Activated T-helper 1 cell treated with anti-CD3 and anti-CD28 coated beads, Interleukin-12 subunit alpha, Interleukin-12 subunit beta, Interleukin-2, Interleukin-4 antibody, amounts not matched to agents 30 ng/mL and 10 ng/mL and 1 ng/mL, durations not matched to agents 14 hours and 24 hours and 36 hours (primary cell): ENCODE measurements at regions not wholly inside any gene's neighbourhood (a gene's known extent, or its start where the extent isn't known, plus 50 kb on each side); places are given as distances from the start of the nearest gene placed in this dataset.

Source experiments
- DNase-seq: peaks from one replicate; pipeline ENCODE4 v3.0.0; 2021; ENCODE audit warnings: low spot score
- H3K27ac Mint-ChIP-seq: one replicate; pipeline ENCODE4 v1.8.0; 2021; ENCODE audit warnings: mild to moderate bottlenecking, mixed read lengths
- H3K27me3 Mint-ChIP-seq: one replicate; pipeline ENCODE4 v1.8.0; 2022; ENCODE audit warnings: mild to moderate bottlenecking, moderate library complexity, mixed read lengths; ENCODE audit not compliant: insufficient read depth
- H3K36me3 Mint-ChIP-seq: one replicate; pipeline ENCODE4 v1.8.0; 2021; ENCODE audit warnings: low read depth, mixed read lengths
- H3K4me1 Mint-ChIP-seq: one replicate; pipeline ENCODE4 v1.8.0; 2021; ENCODE audit warnings: low read depth, mixed read lengths
- H3K4me3 Mint-ChIP-seq: one replicate; pipeline ENCODE4 v1.8.0; 2021; ENCODE audit warnings: mild to moderate bottlenecking, moderate library complexity, mixed read lengths
- H3K9me3 Mint-ChIP-seq: one replicate; pipeline ENCODE4 v1.8.0; 2021; ENCODE audit warnings: mixed read lengths
- intact Hi-C: fragments of 100-400 bp; cut with micrococcal nuclease; formaldehyde crosslinking; loops from one replicate; pipeline ENCODE4 v1.15.1; 2024

DNA sequence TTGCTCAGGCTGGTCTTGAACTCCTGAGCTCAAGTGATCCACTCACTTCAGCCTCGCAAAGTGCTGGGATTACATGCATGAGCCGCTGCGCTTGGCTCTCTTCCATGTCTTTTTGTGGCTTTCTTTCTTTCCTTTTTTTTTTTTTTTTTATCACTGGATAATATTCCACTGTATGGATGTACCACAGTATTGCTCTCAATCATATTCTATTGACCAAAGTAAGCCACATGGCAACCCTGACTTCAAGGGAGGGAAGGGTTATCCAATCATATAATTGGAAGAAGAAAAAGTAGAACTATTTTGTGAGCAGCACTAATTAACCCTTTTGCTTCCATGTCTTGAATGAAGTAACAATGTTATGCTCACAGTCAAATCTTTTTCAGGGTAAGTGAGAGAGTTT lies 307.0 kb upstream of the RASGRP1 start:
- Mint-ChIP-seq H3K4me3 (no peak overlapping the region), H3K27me3 (peaks cover 1% of the 10 kb centered on the region), H3K27ac (no peak overlapping the region), H3K9me3 (no peaks in the 10 kb centered on the region), H3K4me1 (no peaks in the 10 kb centered on the region), H3K36me3 (no peaks in the 10 kb centered on the region)
- intact Hi-C loops: no loop called here
- DNase-seq: no peak

DNA sequence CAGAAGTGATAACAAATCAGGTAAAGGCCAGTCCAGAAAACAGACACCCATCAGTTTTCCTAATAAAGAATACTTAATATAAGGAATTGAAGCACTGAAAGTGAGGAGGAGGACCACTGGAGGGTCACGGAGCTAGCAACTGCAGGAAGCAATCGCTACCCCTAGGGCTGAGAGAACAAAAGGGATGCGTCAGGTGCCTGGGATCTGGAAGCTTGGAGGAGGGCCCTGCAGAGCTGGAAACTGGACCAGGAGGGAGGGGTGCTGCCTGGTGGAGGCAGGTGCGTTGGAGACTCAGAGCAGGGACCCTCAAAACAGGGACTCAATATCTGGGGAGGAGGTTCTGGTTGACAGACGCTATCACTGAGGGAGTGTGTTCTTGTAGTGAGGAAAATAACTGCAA lies 308.1 kb upstream of the RASGRP1 start:
- no peaks in the 10 kb centered on the region for H3K36me3 Mint-ChIP-seq
- intact Hi-C loops: no loop called here
- DNase-seq: no peak
- H3K9me3 Mint-ChIP-seq: no peaks in the 10 kb centered on the region
- H3K27ac Mint-ChIP-seq: no peak overlapping the region
- peaks cover 3% of the 10 kb centered on the region for H3K27me3 Mint-ChIP-seq
- H3K4me1 Mint-ChIP-seq: no peaks in the 10 kb centered on the region
- H3K4me3 Mint-ChIP-seq: no peak overlapping the region

DNA sequence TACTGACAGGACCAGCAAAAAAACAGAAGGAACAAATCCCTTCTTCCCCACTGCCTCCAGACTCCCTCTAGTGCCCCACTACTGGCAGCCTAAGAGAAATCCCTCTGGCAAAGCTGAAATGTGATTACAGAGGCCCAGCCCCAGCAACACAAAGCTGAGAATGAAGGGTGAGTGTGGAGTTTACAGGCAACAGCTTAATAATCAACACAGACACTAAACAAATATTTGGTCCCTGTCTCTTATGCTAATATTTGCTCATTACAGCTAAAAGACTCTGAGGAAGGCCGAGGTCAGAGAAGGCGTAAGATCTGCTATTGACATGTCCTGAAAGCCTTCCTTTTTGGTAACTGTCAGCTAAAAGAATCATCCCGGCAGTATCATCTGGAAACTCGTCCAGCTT lies 308.5 kb upstream of the RASGRP1 start:
- no peak for DNase-seq
- Mint-ChIP-seq H3K9me3 (no peaks in the 10 kb centered on the region), H3K4me1 (no peaks in the 10 kb centered on the region), H3K36me3 (no peaks in the 10 kb centered on the region), H3K27ac (no peak overlapping the region), H3K27me3 (peaks cover 3% of the 10 kb centered on the region), H3K4me3 (no peak overlapping the region)
- intact Hi-C loops: no loop called here

DNA sequence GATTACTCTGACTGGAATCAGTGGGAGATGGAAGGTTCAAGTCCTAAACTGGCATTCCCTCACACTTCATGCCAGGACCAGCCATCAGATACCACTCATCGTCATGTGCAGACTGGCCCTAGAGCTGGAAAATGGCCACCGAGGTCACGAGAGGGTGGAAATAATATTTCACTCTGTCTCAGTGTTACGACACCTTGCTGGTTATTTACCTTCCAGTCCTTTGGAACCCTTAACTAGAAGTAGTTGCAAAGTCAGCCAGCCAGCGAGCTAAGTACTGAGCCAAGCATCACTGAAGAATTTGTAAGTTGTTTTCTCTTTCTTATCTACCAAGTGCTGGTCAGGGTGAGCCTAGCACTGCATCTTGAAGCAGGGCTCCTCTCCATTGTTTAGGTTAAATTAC lies 309.9 kb upstream of the RASGRP1 start:
- Mint-ChIP-seq H3K4me1 (no peaks in the 10 kb centered on the region), H3K4me3 (no peak overlapping the region), H3K27me3 (peaks cover 3% of the 10 kb centered on the region), H3K9me3 (no peaks in the 10 kb centered on the region), H3K36me3 (no peaks in the 10 kb centered on the region), H3K27ac (no peak overlapping the region)
- intact Hi-C loops: no loop called here
- no peak for DNase-seq

DNA sequence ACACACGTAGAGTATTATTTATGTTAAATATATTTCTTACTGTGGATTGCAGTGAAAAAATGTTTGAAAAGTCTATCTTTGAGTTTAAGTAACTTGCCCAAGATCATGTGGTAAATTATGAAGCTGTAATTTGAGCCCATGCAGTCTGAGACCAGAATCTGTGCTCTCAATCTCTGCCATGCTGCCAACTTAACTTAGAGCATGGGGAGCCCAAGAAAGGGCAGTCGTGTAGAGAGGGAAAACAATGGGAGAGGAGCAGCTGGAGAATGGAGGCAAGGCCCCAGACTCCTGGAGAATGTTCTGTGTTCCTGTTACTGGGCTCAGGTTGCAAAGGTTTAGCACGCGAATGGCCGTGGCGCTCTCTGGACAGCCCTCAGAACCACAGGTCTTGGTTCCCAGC lies 311.6 kb upstream of the RASGRP1 start:
- Mint-ChIP-seq H3K36me3 (no peaks in the 10 kb centered on the region), H3K27me3 (peaks cover 3% of the 10 kb centered on the region), H3K9me3 (no peaks in the 10 kb centered on the region), H3K4me1 (no peaks in the 10 kb centered on the region), H3K27ac (no peak overlapping the region), H3K4me3 (no peak overlapping the region)
- no peak for DNase-seq
- intact Hi-C loops: no loop called here

DNA sequence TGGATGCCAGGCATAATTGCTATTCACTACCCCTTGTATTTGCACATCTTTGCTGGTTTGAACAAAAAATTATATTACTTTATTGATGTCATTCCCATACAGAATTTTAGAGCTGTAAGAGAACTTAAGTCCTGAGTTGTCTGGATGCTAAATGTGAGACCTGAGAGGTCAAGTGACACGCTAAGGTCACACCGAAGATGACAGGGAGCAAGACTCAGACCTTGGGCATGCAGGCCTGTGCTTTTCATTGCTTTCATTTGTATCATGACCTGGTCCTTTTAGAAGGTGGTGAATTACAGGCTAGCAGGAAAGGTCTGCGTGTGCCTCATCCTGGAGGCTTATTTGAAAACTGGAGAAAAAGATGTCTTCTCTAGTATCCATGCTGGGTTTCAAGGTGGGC lies 312.0 kb upstream of the RASGRP1 start:
- intact Hi-C loops: no loop called here
- no peaks in the 10 kb centered on the region for H3K4me1 Mint-ChIP-seq
- H3K27ac Mint-ChIP-seq: no peak overlapping the region
- no peaks in the 10 kb centered on the region for H3K9me3 Mint-ChIP-seq
- no peak for DNase-seq
- H3K27me3 Mint-ChIP-seq: peaks cover 3% of the 10 kb centered on the region
- H3K36me3 Mint-ChIP-seq: no peaks in the 10 kb centered on the region
- no peak overlapping the region for H3K4me3 Mint-ChIP-seq

DNA sequence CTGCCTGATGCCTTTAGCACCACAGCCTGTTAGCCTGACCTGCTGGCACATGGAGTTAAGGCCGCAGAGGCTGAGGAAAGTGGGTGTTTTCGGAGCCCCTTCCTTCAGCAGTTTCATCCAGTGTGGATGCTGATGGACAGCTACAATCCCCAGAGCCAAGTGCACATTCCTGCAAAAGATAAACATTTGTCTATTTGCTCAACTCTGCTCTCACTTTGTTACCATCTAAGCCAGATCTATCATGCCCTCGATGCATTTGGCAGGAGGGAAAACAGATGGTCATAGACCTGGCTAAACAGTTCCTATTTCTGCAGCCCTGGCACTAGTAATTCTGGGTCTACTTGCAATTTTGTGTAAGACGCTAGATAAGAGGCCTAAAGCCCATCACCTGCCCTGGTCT lies 312.9 kb upstream of the RASGRP1 start:
- Mint-ChIP-seq H3K36me3 (no peaks in the 10 kb centered on the region), H3K4me1 (no peaks in the 10 kb centered on the region), H3K4me3 (no peak overlapping the region), H3K27ac (no peak overlapping the region), H3K9me3 (no peaks in the 10 kb centered on the region), H3K27me3 (peaks cover 4% of the 10 kb centered on the region)
- intact Hi-C loops: no loop called here
- no peak for DNase-seq

DNA sequence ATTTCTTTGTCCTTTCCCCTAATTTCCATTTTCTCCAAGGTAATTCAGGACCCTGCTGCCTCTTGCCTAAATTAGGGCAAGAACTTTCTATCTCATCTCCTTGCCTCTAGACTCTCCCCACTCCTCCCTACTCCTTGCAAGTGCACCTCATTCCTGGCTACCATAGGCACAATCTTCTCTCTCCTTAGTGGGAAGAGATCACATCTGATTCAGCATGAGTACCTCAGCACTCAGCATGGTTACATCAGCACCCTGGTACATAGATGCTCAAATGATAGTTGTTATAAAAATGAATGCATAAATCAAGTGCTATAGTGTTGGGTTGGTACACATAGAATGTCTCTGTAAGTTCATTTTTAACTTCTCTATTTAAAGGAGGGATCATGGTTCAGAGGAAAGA lies 313.4 kb upstream of the RASGRP1 start:
- H3K9me3 Mint-ChIP-seq: no peaks in the 10 kb centered on the region
- H3K4me3 Mint-ChIP-seq: no peak overlapping the region
- peaks cover 4% of the 10 kb centered on the region for H3K27me3 Mint-ChIP-seq
- H3K4me1 Mint-ChIP-seq: no peaks in the 10 kb centered on the region
- no peak overlapping the region for H3K27ac Mint-ChIP-seq
- H3K36me3 Mint-ChIP-seq: no peaks in the 10 kb centered on the region
- DNase-seq: no peak
- intact Hi-C loops: no loop called here

DNA sequence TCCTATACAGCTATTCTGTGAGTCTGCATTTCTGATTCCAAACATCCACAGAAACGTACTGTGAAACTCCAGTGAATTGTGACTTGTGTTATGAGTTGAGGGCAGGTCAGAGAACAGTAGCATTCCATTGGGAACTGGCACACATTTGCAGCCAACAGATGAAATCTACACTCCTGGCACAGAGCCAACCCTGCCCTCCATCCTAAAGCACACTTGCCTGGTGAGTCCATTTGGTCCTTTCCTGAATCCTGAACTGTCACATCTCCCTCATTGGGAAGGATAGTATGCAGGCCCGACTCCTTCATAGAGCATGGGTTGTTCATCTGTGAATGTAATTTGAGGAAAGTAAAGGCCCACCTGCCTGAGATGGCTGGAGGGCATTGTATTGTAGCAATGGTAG lies 314.3 kb upstream of the RASGRP1 start:
- H3K4me1 Mint-ChIP-seq: no peaks in the 10 kb centered on the region

DNA sequence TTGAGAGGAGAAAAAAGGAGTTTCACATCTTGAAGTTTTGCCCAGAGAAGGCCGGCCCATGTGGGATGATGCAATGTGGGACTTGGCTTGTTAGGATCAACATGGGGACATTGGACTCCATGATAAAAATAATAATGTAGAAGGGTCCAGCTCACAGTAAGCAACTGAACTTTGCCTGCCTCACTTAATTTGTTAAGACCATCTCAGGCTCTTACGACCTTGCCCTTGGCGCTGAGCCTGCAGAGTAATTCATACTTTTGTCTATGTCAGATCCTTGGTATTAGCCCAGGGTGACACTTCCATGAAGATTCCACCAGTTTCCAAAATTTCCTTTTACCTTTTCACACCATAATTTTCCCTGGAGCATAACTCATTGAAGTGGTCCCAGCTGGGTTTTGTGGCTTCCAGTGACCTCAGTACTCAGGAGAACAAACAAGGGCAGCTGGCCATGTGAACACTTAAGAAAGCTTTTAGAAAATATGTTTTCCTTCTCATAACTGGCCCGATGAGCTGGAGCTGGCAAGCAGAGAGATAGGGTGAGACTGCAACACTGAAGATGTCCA lies 315.4 kb upstream of the RASGRP1 start:
- Mint-ChIP-seq H3K9me3 (no peaks in the 10 kb centered on the region), H3K27me3 (peaks cover 4% of the 10 kb centered on the region), H3K36me3 (no peaks in the 10 kb centered on the region), H3K4me1 (no peaks in the 10 kb centered on the region), H3K4me3 (no peak overlapping the region), H3K27ac (no peak overlapping the region)
- intact Hi-C loops: no loop called here
- no peak for DNase-seq

More for the DNA sequence above, 314.3 kb upstream of the RASGRP1 start:
- Mint-ChIP-seq H3K36me3 (no peaks in the 10 kb centered on the region), H3K4me3 (no peak overlapping the region), H3K27me3 (peaks cover 4% of the 10 kb centered on the region), H3K27ac (no peak overlapping the region), H3K9me3 (no peaks in the 10 kb centered on the region)
- intact Hi-C loops: no loop called here
- no peak for DNase-seq

DNA sequence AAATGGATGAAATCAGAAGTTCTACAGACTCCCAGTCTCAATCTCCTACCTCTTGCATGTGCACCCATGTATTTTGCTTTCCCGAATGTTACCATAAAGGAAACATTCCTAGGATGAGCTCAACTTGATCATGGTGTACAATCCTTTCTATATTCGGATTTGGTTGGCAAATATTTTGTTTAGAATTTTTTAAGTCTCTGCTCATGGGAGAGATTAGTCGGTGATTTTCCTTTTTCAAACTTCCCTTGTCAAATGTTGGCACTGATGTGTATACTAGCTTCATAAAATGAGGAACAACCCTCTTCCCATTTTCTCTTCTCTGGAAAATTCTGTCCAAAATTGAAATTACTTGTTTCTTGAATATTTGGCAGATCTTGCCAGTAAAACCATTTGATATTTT lies 317.6 kb upstream of the RASGRP1 start:
- H3K36me3 Mint-ChIP-seq: no peaks in the 10 kb centered on the region
- H3K9me3 Mint-ChIP-seq: no peaks in the 10 kb centered on the region
- peaks cover 2% of the 10 kb centered on the region for H3K27me3 Mint-ChIP-seq
- DNase-seq: no peak
- intact Hi-C loops: no loop called here
- H3K4me3 Mint-ChIP-seq: no peak overlapping the region
- H3K27ac Mint-ChIP-seq: no peak overlapping the region
- no peaks in the 10 kb centered on the region for H3K4me1 Mint-ChIP-seq

DNA sequence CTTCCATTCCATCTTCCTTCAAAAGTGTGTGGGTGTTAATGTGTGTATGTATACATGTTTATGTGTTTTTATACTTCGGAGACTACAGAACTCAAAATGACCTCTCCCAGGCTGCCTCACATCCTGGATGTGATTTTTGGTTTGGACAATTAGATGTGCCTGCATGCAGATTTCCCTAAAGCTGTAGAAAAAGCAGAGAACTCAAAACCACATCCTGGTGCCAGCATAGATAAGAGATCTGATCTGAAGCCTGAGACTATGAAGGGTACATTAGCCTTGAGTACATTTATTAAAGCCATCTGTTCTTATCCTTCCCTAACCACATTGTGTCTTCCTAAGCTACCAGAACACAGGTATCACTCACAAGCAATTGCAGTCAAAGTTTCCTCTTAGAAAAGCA lies 319.4 kb upstream of the RASGRP1 start:
- no peak overlapping the region for H3K4me3 Mint-ChIP-seq
- no peak overlapping the region for H3K27ac Mint-ChIP-seq
- no peak for DNase-seq
- H3K36me3 Mint-ChIP-seq: no peaks in the 10 kb centered on the region
- intact Hi-C loops: no loop called here
- H3K4me1 Mint-ChIP-seq: no peaks in the 10 kb centered on the region
- peaks cover 3% of the 10 kb centered on the region for H3K27me3 Mint-ChIP-seq
- no peaks in the 10 kb centered on the region for H3K9me3 Mint-ChIP-seq

DNA sequence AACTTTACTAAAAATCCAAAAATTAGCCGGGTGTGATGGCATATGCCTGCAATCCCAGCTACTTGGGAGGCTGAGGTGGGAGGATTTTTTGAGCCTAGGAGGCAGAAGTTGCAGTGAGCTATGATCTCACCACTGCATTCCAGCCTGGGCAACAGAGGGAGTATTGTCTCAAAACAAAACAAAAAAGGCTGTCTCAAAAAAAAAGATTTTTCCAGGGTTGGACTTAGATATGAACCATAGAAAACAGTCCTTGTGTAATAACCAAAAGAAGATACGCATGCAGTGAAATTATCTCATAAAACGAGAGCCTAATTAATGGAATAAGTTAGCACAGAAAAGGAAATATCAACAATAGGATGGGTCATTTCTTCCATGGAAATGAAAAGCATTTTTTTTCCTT lies 320.4 kb upstream of the RASGRP1 start:
- H3K4me3 Mint-ChIP-seq: no peak overlapping the region
- no peak for DNase-seq
- intact Hi-C loops: no loop called here
- no peak overlapping the region for H3K27ac Mint-ChIP-seq
- H3K4me1 Mint-ChIP-seq: no peaks in the 10 kb centered on the region
- H3K36me3 Mint-ChIP-seq: no peaks in the 10 kb centered on the region
- peaks cover 3% of the 10 kb centered on the region for H3K27me3 Mint-ChIP-seq
- H3K9me3 Mint-ChIP-seq: no peaks in the 10 kb centered on the region

DNA sequence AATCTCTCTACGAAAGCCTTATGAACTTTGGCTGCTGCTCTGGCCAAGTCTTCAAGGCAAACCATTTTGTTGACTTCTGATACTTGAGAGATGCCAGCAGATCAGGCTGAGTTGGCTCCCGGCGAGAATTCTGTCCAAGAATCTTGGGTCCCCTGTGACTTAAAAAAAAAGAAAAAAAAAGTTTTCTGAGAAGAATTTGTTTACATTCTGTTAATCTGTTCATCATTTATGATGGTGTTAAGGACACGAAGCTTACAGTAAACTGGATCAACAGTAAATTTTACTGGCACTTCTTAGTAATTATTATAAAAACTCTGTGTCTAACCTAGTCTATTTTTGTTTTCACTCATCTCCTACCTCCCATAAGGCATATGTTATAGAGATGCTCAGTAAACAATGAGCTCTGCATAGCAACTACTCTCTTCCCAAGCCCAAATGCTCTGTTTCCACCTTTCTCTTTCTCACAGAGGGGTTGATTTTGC lies 320.9 kb upstream of the RASGRP1 start:
- Mint-ChIP-seq H3K4me3 (no peak overlapping the region), H3K27me3 (peaks cover 3% of the 10 kb centered on the region), H3K27ac (no peak overlapping the region), H3K36me3 (no peaks in the 10 kb centered on the region), H3K9me3 (no peaks in the 10 kb centered on the region), H3K4me1 (no peaks in the 10 kb centered on the region)
- DNase-seq: no peak
- intact Hi-C loops: no loop called here
